OCI-M2 (cell line): ENCODE measurements at regions not wholly inside any gene's neighbourhood (a gene's known extent, or its start where the extent isn't known, plus 50 kb on each side); places are given as distances from the start of the nearest gene placed in this dataset.

Experiments
- DNase-seq: peaks from one replicate; lab custom pipeline; 2025; ENCODE audit not compliant: unreplicated experiment; lab: John Stamatoyannopoulos, UW

GRCh38 chr12:65517656-65518210 lies 239.2 kb downstream of the MSRB3 start:
- no peak for DNase-seq

GRCh38 chr12:65518771-65519170 lies 240.3 kb downstream of the MSRB3 start:
- DNase-seq = no peak

GRCh38 chr12:65520658-65521057 lies 242.2 kb downstream of the MSRB3 start:
- no peak for DNase-seq

- no peak for DNase-seq
These were observed 244.7 kb downstream of the MSRB3 start for GRCh38 chr12:65522956-65523860.

- no peak for DNase-seq
These were observed 246.2 kb downstream of the MSRB3 start for GRCh38 chr12:65524666-65525065.

- DNase-seq = no peak
These were observed 247.1 kb downstream of the MSRB3 start for GRCh38 chr12:65525491-65526141.

GRCh38 chr12:65526311-65526710 lies 247.8 kb downstream of the MSRB3 start:
- DNase-seq = no peak

GRCh38 chr12:65528127-65528526 lies 249.6 kb downstream of the MSRB3 start:
- no peak for DNase-seq

- DNase-seq = no peak
These were observed 250.6 kb downstream of the MSRB3 start for GRCh38 chr12:65529106-65529505.

- DNase-seq = no peak
These were observed 251.4 kb downstream of the MSRB3 start for GRCh38 chr12:65529771-65530435.

GRCh38 chr12:65532162-65532561 lies 253.7 kb downstream of the MSRB3 start:
- no peak for DNase-seq

GRCh38 chr12:65532764-65533163 lies 254.3 kb downstream of the MSRB3 start:
- DNase-seq = no peak

- no peak for DNase-seq
These were observed 254.8 kb downstream of the MSRB3 start for GRCh38 chr12:65533177-65533883.

GRCh38 chr12:65534238-65534841 lies 255.9 kb downstream of the MSRB3 start:
- no peak for DNase-seq

- DNase-seq = no peak
These were observed 257.5 kb downstream of the MSRB3 start for GRCh38 chr12:65535946-65536345.

- no peak for DNase-seq
These were observed 257.9 kb downstream of the MSRB3 start for GRCh38 chr12:65536351-65536750.

GRCh38 chr12:65536876-65537681 lies 258.6 kb downstream of the MSRB3 start:
- no peak for DNase-seq

- no peak for DNase-seq
These were observed 259.5 kb downstream of the MSRB3 start for GRCh38 chr12:65537978-65538377.

GRCh38 chr12:65539023-65539422 lies 260.5 kb downstream of the MSRB3 start:
- DNase-seq = no peak

GRCh38 chr12:65540140-65540539 lies 261.7 kb downstream of the MSRB3 start:
- no peak for DNase-seq
